Fibroblast of the aortic adventitia (primary cell): ENCODE measurements at regions not wholly inside any gene's neighbourhood (a gene's known extent, or its start where the extent isn't known, plus 50 kb on each side); places are given as distances from the start of the nearest gene placed in this dataset.
A peak's percentile ranks its signal among the peaks of the same experiment; 100 is the strongest.

Experiments
- DNase-seq: peaks from one replicate; pipeline ENCODE4 v3.0.0-alpha.2; 2010; ENCODE audit warnings: low read depth
- H3K4me3 ChIP-seq: 2 replicates; pipeline ENCODE4 v1.5.1; 2011; ENCODE audit warnings: low read depth, mild to moderate bottlenecking, control low read depth, low read length, moderate library complexity
- TF ChIP-seq, protein P1 (sequence below): IDR thresholded peaks from 2 replicates; pipeline ENCODE4 v1.5.1; 2011; ENCODE audit warnings: mild to moderate bottlenecking, low read length, control low read depth, inconsistent platforms; ENCODE audit not compliant: insufficient read depth

DNA sequence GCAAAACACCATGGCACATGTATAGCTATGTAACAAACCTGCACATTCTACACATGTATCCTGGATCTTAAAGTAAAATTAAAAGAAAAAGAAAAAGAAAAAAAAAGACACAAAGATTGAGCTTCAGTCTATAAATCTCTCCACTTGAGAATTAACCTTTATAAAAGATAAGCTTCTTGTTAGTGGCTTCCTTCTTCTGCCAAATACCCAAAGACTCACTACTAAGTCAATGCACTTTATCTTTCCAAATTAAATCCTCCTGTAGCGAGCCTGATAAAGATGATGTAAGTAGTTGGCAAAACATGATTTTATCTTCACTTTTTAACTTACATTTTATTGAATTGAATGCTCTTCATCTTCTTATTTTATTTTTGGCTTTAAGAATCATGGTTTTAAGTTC lies 349.9 kb downstream of the TRIB2 start:
- H3K4me3 ChIP-seq = no peak overlapping the region
- peak; percentile 2 for DNase-seq
- TF ChIP-seq, protein P1, sequence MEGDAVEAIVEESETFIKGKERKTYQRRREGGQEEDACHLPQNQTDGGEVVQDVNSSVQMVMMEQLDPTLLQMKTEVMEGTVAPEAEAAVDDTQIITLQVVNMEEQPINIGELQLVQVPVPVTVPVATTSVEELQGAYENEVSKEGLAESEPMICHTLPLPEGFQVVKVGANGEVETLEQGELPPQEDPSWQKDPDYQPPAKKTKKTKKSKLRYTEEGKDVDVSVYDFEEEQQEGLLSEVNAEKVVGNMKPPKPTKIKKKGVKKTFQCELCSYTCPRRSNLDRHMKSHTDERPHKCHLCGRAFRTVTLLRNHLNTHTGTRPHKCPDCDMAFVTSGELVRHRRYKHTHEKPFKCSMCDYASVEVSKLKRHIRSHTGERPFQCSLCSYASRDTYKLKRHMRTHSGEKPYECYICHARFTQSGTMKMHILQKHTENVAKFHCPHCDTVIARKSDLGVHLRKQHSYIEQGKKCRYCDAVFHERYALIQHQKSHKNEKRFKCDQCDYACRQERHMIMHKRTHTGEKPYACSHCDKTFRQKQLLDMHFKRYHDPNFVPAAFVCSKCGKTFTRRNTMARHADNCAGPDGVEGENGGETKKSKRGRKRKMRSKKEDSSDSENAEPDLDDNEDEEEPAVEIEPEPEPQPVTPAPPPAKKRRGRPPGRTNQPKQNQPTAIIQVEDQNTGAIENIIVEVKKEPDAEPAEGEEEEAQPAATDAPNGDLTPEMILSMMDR = no peak

DNA sequence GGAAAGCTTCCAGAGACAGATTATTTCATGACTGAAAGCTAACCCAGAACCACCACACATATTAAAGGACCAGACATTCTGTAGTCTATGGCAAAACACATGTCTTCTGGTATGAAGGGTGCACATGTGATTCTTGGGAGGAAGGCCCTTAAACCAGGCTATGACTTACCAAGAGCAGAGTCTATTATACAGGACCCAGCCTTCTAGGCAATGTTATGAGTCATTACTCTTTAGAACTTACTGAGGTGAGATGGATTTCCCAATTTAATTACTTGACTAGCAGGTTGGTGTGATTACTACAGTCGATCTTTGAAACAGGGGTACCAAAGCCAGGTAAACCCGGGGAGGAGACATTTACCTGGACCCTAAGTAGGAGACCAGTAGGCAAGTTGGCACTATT lies 350.8 kb downstream of the TRIB2 start:
- no peak for DNase-seq
- H3K4me3 ChIP-seq = no peak overlapping the region
- TF ChIP-seq, protein P1 = no peak

DNA sequence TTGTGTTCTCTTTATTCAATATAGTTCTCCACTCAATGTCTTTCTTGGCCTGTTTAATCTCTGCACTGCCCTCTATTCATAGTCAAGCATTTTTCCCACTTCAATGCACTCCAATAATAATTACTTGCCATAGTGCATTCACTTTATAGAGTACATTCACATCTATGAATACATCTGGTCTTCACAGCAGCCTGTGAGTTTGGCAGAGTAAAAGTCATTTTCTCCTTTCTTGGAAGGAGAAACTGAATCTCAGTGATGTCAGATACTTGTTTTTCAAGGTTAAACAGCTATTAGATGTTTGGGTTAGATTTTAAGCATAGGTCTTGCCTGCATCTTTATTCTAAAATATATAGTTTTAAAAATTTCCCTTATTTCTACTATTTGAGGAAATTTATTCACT lies 373.2 kb downstream of the TRIB2 start:
- TF ChIP-seq, protein P1 = no peak
- H3K4me3 ChIP-seq = no peak overlapping the region
- no peak for DNase-seq

DNA sequence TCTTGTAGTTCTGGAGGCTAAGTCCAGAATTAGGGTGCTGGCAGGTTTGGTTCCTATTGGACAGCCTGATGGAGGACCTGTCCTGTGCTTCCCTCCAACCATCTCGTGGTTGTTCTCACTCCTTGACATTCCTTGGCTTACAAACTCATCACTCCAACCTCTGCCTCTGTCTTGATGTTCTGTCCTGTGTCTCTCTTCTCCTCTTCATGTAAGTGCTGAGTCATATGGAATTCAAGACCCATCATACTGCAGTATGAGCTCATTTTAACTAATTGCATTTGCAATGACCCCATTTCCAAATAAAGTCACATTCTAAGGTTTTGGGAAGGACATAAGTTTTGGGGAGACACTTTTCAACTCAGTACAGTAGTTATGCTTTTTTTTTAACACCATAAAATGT lies 374.7 kb downstream of the TRIB2 start:
- no peak overlapping the region for H3K4me3 ChIP-seq
- TF ChIP-seq, protein P1 = no peak
- no peak for DNase-seq

DNA sequence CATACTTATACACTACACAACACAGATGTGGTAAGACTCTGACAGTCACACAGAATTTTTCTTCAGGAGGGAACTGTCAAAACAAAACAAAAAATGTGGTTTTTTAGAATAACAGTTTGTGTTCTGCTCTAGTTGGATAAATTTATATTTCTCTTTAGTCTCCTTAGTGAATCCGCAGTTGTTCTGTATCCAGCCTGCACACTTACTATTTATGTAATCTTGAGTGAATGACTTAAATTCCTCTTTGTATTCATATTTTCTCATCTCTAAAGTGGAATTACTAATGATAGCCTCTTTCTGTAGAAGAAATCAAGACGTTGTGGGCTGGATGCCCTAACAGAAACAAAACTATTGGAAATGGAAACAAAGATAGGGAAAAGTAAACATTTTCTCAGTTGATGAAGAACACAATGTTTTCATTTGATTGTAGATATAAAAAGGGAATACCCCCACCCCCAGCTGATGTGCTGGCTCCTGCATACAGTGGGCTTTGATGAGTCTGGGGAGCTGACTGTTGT lies 375.2 kb downstream of the TRIB2 start:
- DNase-seq = no peak

DNA sequence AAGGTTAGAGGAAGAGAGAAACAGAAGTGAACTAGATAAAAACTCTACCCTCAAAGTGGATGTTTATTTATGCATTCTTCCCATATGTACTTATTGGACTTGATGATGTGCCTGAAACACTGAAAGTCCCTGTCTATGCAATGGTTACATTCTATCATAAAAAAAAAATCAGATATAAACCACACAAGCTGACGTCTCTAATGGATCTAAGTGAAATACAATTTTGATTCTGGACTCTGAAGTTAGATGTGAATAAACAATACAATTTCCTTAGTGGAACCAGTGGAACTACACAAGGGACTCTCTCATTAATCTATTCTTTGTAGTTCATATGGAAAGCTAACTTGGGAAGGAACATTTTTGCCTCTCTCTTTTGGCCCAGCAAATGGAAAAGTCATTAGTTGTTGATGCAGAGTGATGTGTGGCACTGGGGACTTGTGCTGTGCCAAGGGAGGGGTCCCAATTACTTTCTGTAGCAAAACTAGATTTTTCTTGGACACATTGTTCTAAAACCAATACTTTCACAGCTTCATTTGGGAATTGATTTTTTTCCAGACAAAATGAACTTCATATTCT lies 376.8 kb downstream of the TRIB2 start:
- no peak for DNase-seq
- TF ChIP-seq, protein P1 = no peak

More for the DNA sequence above, 375.2 kb downstream of the TRIB2 start:
- TF ChIP-seq, protein P1 = no peak
- no peak overlapping the region for H3K4me3 ChIP-seq

DNA sequence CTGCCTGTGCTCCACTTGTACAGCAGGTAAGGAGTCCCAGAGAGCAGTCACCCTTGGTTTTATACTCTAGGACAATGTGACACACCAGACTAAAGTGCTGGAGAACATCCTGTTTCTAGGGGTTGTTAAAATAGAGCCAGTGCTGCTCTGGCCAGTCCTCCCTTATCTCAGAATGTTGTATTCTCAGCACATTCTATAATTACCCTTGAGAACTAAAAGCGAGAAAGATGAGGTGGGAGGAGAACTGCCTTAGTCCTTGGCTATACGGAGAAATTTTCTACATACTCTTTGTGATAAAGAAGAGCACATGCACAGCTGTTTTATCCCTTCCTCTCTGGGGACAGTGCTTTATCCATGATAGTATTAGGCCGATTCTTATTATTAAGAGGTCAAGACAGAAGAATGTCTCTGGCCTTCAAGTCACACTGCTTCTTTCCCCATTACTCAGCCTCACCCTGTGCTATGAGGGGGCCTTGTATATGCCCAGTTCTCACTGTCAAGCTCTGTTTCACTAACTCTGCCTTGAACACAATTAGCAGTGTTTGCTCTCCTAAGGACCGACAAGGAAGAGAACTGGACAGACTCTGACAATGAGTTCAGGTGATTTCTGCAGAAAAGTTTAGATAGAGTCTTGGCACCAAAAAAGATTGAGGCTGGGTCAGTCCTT lies 385.8 kb downstream of the TRIB2 start:
- H3K4me3 ChIP-seq = no peak overlapping the region
- TF ChIP-seq, protein P1 = no peak
- DNase-seq = no peak

More for the DNA sequence above, 376.8 kb downstream of the TRIB2 start:
- H3K4me3 ChIP-seq = no peak overlapping the region
